HG03457 (cell line): ENCODE measurements at regions not wholly inside any gene's neighbourhood (a gene's known extent, or its start where the extent isn't known, plus 50 kb on each side); places are given as distances from the start of the nearest gene placed in this dataset.
"Not testable (repeated sequence)": the region's sequence is repeated elsewhere in the genome, so short reads cannot be mapped to it uniquely, and the experiment has no call there.

Experiments
- ATAC-seq: cut with Tn5 transposase; IDR thresholded peaks from one replicate; pipeline ENCODE4 v1.9.1; 2021; ENCODE audit warnings: moderate number of reproducible peaks; ENCODE audit not compliant: unreplicated experiment

- ATAC-seq = no peak
These were observed 56.2 kb upstream of the TNPO1 start for GRCh38 chr5:72760259-72760658.

DNA sequence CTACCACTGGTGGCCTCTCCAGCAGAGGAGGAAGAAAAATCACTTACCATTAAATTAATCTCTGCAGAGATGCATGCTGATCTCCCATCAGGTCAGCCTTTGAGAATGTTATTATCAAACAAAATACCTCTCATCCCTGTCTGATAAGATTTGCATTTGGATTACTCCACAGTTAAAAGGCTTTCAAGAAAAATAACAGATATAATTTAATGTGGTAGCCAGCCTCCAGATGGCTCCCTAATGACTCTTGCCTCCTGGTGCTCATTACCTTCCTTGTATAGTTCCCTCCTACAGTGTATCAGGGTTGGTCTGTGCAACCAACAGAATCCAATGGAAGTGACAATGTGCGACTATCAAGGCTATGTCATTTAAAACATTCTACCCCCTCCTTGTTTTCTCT is 63.6 kb upstream of the TNPO1 start:
- no peak for ATAC-seq

DNA sequence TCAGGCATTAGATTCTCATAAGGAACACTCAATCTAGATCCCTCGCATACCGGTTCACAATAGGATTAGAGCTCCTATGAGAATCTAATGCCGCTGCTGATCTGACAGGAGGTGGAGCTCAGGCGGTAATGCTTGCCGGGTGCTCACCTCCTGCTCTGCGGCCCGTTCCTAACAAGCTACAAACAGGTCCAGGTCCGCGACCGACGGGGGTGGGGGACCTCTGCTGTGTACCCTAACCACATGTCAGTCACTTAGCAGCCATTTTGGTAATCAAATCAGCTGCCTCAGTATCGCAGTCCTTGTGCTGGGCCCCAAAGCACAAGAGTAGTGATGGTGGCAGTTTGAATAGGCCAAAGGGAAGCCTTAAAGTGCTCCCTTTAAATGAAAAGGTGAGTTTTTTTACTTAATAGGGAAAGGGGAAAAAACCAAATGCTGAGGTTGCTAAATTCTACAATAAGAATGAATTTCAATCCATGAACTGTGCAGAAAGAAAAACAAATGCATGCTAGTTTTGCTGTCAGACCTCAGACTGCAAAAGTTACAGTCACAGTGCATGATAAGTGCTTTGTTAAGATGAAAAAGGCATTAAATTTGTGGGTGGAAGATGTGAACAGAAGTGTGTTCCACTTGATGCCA is 67.0 kb upstream of the TNPO1 start:
- no peak for ATAC-seq

DNA sequence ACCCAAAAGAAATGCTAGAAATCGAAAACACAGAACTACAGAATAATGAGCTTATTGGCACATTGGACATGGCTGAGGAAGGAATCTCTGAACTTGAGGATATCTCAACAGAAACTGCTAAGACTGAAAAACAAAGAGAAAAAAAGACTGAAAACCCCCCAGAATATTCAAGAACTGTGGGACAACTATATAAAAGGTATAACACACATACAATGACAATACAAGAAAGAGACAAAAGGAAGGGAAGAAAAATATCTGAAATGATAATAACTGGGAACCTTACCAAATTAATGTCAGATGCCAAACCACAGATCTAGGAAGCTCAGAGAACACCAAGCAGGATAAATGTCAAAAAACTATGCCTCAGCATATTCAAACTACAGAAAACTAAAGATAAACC is 68.6 kb upstream of the TNPO1 start:
- no peak for ATAC-seq

DNA sequence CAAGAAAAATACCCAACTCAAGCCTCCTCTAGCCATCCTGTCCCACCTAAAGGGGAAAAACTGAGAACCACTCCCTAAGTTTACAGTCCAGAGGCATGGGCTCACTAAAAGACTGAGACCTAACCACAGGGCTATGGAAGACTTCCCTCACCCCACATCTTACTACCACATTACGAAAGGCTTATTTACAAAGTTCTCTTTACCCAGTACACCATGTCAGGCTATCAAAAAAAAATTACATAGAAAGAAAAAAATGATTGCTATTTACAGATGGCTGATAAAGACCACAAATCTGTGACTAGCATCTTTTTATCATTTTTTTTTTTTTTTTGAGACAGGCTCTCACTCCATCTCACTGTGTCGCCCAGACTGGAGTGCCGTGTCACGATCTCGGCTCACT is 69.7 kb upstream of the TNPO1 start:
- ATAC-seq = no peak

DNA sequence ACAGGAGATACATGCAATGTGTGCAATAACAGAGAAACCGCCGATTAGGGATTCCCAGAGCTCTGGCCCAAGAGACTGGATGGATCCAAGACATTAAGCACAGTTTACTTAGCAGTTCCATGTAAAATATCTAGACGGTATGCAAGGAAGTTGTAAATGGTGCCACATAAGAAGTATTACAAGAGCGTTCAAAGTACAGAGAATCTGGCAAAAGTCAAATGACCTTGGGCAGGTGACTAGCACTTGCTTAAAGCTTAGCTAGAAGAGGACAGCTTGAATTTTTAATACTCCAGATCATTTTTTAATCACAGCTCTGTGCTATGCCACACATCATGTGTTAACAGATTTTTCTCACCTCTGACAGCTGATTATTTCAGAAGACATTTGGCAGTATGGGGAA is 72.3 kb upstream of the TNPO1 start:
- no peak for ATAC-seq

DNA sequence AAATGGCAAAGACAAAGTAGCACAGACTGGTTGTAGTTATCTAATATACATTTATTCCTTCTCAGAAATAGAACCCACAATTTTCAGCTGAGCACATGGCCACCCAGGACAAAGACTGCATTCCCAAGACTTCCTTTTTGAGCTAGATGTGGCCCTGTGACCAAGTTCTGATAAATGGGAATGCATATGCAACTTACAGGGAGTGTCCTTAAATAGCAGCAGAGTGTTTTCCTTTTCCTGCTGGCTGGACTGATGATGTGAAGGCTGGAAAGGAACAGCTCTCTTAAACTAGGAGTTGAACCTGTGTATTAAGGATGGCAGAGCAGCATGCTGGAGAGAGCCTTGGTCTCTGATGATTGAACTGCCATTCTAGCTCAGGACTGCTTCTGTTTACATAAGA is 74.7 kb upstream of the TNPO1 start:
- no peak for ATAC-seq

DNA sequence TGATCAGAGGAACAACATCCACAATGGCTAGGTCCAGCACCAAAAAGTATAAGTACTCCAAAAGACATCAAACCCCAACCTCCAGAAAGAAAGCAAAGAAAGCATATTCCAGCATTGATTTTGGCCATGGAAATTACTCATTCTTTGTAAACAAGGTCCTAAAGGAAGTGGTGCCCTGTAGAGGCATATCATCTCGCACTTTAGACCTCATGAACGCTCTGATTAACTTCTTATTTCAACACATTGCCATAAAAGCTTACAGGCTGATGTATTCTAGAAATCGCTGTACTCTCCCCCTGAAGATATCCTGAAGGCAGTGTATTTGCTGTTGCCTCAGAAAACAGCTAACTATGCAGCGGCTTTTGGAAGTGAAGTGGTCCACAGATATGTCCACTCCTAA is 82.7 kb upstream of the TNPO1 start:
- ATAC-seq = no peak

GRCh38 chr5:72723581-72723980 is 92.9 kb upstream of the TNPO1 start:
- ATAC-seq = no peak

DNA sequence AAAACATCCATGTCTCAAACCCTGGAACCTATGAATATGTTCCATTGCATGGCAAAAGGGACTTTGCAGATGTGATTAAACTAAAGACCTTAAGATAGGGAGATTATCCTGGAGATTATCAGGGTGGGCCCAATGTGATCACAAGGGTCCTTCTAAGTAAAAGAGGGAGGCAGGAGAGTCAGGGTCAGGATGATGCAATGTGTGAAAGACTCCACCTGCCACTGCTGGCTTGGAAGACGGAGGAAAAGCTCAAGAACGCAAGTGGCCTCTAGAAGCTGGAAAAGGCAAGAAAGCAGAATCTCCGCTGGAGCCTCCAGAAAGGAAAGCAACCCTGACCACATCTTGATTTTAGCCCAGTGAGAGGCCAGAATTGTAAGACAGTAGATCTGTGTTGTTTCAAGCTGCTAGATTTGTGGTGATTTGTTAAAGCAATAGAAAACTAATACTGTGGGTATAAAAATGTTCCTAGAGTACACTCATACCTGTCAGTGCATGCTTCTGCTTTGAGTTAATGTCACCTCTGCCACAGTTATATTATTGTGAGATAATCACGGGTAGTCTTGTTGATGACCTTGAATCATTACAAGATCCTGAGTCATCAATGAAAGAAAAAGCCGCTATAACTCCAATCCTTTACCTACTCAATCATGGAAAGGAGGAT is 93.5 kb upstream of the TNPO1 start:
- no peak for ATAC-seq

DNA sequence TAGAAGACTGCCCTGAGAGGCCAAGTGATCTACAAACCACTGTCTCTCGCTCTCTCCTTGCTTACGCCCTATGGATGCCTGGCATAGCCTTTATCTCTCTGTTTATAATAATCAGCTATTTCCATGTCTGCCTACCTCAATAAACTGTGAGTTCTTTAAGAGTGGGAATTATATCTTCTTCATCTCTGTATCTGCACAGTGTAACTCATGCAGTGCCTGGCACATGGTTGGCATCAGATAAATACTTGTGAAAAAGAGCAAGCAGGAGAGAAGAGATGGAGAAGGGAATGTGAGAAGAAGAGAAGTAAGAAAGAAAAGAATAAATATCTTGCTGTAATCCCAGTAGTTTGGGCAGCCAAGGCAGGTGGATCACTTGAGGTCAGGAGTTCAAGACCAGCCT is 94.6 kb upstream of the TNPO1 start:
- ATAC-seq = no peak

GRCh38 chr5:72720205-72720604 is 96.3 kb upstream of the TNPO1 start:
- no peak for ATAC-seq

GRCh38 chr5:72711351-72711750 is 105.1 kb upstream of the TNPO1 start:
- ATAC-seq = no peak

- ATAC-seq = no peak
These were observed 107.1 kb upstream of the TNPO1 start for GRCh38 chr5:72709341-72709740.

GRCh38 chr5:72705178-72705577 is 111.3 kb upstream of the TNPO1 start:
- no peak for ATAC-seq

DNA sequence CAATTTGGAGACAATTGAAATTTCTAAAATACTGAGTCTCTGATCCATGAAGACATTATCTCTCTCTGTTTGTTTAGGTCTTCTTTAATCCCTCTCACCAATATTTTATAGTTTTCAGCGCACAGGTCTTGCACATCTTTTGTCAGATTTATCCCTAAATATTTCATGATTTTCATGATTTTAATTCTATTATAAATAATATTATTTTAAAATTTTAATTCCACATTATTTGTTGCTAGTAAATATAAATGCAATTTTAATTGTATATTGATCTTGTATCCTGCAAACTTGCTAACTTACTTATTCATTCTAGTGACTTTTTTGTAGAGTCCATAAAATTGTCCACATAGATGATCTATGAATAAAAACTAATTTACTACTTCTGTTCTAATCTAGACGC is 112.6 kb upstream of the TNPO1 start:
- no peak for ATAC-seq

- no peak for ATAC-seq
These were observed 113.5 kb upstream of the TNPO1 start for GRCh38 chr5:72702881-72703434.

DNA sequence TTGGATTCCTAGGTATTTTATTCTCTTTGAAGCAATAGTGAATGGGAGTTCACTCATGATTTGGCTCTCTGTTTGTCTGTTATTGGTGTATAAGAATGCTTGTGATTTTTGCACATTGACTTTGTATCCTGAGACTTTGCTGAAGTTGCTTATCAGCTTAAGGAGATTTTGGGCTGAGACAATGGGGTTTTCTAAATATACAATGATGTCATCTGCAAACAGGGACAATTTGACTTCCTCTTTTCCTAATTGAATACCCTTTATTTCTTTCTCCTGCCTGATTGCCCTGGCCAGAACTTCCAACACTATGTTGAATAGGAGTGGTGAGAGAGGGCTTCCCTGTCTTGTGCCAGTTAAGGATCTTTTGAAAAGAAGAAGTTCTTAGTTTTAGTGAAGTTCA is 114.4 kb upstream of the TNPO1 start:
- ATAC-seq = not testable (repeated sequence)

DNA sequence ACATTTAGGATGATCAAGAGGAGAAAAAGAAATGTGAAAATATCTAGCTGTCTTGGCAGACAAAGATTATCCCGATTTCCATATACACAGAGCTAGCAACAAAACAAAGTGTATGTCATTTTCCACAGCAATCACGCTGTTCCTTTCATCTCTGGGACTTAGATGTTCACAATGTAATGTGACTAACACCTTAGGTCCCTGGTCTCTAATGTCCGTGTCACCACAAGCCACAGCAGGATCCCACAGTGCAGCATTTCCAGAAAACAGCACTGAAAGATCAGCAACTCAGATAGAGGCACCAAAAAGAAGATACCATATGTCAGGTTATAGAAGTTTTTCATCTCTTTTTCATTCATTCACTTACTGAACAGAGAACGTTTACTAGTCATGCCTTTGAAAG is 118.0 kb upstream of the TNPO1 start:
- no peak for ATAC-seq

DNA sequence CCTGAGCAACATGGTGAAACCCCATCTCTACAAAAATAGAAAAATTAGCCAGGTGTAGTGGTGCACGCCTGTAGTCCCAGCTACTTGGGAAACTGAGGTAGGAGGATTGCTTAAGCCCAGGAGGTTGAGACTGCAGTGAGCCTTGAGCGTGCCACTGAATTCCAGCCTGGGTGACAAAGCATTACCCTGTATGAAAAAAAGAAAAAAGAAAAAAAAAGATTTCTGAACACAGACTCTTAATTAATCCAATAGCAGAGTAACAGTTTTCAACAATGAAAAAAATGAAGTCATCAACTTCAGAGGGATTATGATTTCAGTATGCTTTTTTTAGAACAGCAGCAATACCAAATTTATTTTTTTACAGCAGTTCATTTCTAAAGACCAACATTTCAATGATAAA is 118.8 kb upstream of the TNPO1 start:
- ATAC-seq = no peak

DNA sequence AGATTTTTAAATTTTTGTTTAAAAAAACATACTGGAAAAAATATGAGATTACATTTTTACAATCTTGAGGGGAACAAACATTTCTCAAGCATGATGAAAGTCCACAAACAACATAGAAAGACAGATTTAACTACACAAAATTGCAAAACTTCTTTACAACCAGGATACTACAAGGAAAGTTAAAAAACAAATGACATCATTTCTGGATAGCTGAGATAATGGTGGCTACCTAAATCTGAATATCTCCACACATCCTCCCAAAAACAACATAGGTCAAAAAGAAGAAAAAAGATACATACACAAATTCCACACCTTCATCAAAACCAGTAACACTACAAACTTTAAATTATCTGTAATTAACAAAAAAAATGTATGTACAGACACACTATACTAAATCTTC is 120.8 kb upstream of the TNPO1 start:
- ATAC-seq = no peak

- ATAC-seq = no peak
These were observed 121.6 kb upstream of the TNPO1 start for GRCh38 chr5:72694856-72695255.
